Peyer's patch (tissue), 4 donors: ENCODE measurements at regions not wholly inside any gene's neighbourhood (a gene's known extent, or its start where the extent isn't known, plus 50 kb on each side); places are given as distances from the start of the nearest gene placed in this dataset.

Source experiments
- CTCF ChIP-seq, 6 experiments: fragments of 450-650 bp in 4 of 6; fragments of 200-600 bp in 2 of 6; sonication (generic) in 1 of 6; IDR thresholded peaks; one replicate each; pipeline ENCODE4 v1.5.1; 2017 to 2019; ENCODE audit warnings: antibody characterized with exemption in 6 of 6, mild to moderate bottlenecking in 3 of 6, moderate library complexity in 1 of 6
- POLR2A ChIP-seq, 2 donors: fragments of 450-650 bp; IDR thresholded peaks; one replicate each; pipeline ENCODE4 v1.5.1; 2017; ENCODE audit warnings: antibody characterized with exemption in 2 of 2, mild to moderate bottlenecking in 2 of 2, moderate library complexity in 2 of 2

DNA sequence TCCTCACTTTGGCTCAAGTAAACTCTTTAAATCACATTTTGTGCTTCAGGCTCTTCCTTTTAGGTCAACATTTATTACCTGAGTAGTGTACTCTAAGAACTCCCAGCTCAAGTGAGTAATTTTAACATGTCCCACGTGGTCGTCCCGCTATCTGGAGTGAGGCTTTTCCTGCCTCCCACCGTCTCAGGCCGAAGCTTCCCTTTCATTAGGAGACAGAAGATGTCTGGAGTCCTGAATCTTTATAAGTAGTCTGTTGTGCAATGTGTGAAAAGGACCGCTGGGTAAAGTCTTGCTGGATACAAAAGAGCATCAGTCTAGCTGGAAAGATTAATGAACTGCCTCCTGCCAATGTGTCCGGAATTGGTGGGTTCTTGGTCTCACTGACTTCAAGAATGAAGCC, 117.7 kb upstream of the NEIL3 start:
- TF ChIP-seq CTCF (IDR thresholded peaks at IDR 0.05) (no peak), POLR2A (IDR thresholded peaks at IDR 0.05) (no peak)
